ENCODE measurements at regions not wholly inside any gene's neighbourhood (a gene's known extent, or its start where the extent isn't known, plus 50 kb on each side); places are given as distances from the start of the nearest gene placed in this dataset.
"Not testable (repeated sequence)": the region's sequence is repeated elsewhere in the genome, so short reads cannot be mapped to it uniquely, and the experiment has no call there.

DNA sequence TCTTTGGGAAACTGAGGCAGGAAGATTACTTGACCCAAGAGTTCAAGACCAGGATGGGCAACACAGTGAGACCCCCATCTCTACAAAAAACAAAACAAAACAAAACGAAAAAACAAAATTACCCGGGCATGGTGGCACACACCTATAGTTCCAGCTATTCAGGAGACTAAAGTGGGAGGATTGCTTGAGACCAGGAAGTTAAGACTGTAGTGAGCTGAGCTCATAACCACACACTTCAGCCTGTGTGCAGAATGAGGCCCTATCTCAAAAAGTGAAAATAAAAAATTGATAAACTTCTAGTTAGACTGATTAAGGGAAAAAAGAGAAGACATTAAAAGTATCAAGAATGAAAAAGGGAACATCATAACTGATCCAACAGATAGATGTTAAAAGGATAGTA lies 154.0 kb downstream of the RHOU start:
- DNase-seq (ENCODE audit: low read depth in 1 of 2, low spot score in 1 of 2): no peak

DNA sequence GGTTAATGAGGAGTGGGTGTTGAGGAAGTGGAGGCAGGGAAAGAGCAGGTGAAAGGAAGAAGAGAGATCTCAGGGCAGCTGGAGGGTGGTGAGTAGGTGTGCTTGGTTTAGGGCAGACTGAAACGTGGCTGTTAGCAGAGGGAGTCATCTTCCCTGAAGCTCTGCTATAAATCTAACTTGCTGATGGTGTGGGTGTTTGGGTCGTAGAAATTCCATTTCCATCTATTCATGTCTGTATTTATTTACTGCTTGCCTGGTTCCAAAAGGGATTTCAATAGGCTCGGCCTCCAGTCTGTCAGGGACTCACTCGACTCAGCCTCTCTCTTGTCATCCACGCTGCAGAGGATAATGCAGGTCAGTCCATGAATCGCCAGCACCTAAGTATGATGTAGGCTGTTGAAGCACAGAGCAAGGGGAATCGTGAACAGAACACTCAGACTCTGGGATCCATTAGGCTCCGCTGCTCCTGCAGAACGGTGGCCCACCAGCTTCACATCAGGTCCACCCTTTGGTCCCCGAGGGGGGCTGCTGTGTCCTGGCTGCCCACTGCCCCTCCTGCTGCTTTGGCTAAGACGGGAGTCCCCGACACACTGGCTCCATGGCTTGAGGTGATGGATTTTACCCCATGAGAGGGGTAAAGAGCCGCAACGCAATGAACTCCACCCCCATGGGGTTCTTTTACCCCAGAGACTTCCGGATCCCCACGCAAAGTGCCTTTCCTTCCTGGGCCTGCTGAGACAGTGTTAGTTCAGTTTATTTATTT lies 156.2 kb downstream of the RHOU start:
- DNase-seq (ENCODE audit: low read depth in 1 of 2, low spot score in 1 of 2): no peak

DNA sequence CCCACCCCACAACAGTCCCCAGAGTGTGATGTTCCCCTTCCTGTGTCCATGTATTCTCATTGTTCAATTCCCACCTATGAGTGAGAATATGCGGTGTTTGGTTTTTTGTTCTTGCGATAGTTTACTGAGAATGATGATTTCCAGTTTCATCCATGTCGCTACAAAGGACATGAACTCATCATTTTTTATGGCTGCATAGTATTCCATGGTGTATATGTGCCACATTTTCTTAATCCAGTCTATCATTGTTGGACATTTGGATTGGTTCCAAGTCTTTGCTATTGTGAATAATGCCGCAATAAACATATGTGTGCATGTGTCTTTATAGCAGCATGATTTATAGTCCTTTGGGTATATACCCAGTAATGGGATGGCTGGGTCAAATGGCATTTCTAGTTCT lies 156.9 kb downstream of the RHOU start:
- not testable (repeated sequence) for DNase-seq (ENCODE audit: low read depth in 1 of 2, low spot score in 1 of 2)

DNA sequence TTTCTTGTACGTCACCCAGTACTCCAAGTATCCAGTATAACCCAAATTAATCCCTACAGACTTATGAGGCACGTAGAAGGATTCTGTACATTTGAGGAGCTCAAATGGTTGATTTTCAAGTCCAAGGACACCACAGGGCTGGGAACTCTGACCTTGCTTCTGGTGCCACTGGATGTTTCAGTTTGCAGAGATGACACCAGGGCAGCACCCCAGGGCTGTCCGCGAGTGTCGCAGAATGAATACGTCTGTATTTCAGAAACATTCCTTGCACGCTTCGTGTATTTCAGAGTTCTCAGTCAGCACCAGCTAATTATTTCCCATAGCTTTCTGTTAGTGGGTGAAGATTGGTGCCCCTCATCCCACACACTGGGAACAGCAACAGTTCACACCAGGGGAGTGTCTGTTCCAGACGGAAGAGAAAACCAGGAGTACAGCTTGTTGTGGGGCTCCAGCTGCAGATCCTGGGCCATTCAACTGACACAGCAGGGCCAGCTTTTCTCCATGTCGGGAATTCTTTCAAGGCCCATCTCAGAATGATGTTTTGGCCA lies 159.2 kb downstream of the RHOU start:
- DNase-seq (ENCODE audit: low read depth in 1 of 2, low spot score in 1 of 2): no peak

DNA sequence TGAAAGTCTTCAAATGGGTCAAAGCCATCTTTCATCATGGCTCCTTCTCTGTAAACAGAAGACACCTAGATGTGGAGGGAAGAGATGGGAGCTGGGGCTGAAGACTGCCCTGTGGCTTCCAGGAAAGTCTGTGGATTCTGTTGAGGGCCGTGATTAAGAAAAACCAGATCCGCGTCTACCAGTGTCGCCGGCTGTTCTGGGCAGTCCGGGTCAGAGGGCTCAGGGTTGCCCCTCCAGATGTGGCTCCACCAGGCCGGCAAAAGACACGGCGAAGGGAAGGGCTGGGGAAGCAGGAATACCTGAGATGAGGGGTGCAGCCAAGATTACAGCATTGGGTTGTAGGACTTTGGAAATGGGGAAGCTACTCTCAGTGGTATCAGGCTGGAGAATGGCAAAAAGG lies 162.6 kb downstream of the RHOU start:
- no peak for DNase-seq (ENCODE audit: low read depth in 1 of 2, low spot score in 1 of 2)

DNA sequence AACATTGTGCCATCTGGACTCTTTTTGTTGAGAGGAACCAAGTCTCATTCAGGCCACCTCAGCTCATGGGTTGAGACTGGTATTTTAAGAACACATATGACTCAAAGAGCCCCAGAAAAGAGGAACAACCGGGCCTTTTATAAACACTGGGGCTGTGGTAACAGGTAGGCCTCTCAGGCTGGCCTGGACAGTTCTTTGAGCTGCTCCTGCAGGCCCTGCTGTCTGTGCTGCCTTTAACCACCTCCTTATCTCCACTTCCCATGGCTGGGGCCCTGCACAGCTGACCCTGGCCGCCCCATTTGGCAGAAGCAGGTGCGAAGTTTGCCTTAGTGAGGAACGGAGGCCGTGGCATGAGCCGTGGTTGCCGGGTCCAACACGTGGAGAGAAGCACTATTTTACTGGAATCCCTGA lies 163.3 kb downstream of the RHOU start:
- no peak for DNase-seq (ENCODE audit: low read depth in 1 of 2, low spot score in 1 of 2)

DNA sequence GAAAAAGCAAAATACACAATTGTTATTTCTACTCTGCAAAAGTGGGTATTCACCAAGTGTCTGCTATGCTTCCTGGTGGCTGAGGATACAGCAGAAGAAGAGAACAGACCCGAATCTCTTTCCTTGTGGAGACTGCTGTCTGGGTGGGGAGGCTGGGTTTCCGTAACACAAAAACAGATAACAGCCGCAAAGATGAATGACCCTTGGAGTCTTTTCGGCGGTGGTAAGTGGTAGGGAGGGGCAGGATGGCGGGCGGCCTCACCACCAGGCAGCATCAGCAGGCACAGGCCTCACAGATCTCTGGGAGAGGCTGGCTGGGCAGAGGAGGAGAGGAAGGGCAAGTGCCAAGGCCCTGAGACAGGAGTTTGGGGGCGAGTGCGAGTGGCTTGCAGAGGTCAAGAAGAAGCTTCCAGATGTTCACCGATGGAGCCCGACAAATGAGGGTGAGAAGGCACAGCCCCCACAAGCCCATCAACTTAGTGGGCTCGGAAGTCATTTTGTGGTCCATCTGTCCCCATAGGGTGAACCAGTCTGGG lies 164.2 kb downstream of the RHOU start:
- no peak for DNase-seq (ENCODE audit: low read depth in 1 of 2, low spot score in 1 of 2)

DNA sequence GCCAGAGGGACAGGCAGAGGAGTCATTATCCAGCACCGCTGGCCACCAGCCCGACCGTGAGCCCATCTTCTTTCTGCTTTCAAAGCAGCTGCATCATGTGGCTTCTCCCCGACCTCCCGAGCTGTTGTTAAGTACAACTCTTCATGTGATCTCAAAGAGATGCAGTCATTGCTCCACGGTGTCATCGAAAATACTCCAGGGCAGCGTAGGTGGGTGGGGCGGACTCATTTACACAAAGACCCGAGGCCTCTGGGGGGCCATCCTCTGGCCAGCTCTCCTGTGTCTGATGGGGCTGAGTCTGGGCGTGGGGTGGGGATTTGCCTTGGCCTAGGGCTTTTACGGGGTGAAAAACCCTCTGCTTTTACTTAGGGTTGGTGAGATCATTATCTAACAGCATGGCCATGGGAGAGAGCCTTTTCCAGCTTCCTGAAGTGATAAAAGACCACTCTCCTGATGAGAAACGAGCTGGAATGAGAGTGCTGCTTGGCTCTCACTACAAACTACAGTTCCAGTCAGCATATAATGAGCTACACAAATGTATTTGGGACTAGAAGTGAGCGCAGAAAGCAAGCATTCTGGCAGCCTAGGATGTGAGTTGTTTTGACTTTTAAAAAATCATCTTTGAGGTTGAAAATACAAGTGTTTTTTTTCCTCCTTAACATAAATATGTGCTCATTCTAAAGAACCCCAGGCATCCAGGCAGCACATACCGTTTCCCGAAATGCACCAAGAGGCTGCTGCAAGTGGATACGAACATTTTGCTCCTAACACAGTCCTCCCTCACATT lies 165.0 kb downstream of the RHOU start:
- no peak for DNase-seq (ENCODE audit: low read depth in 1 of 2, low spot score in 1 of 2)

DNA sequence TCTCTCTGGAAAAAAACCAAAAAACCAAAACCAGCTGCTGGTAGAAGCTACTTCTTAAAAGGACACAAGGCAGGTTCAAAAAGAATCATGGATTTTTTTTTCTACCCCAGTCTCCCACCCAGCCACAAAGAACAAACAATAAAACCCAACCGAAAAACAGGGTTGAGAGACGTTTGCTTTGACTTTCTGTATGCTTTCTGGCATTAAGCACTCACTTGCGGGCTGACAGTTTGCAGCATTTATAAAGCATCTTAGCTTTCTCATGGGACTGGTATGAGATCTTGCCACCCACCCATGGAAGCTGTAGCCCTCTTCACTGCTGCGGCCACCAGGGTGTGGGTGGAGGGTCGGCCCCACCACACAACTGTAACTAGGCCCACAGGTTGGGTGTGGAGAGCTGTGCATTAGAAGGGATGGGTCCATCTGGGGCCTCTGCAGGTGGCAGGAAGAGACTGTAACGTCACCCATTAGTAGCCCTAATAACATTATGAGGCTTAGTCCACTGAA lies 165.7 kb downstream of the RHOU start:
- DNase-seq (ENCODE audit: low read depth in 1 of 2, low spot score in 1 of 2): no peak

DNA sequence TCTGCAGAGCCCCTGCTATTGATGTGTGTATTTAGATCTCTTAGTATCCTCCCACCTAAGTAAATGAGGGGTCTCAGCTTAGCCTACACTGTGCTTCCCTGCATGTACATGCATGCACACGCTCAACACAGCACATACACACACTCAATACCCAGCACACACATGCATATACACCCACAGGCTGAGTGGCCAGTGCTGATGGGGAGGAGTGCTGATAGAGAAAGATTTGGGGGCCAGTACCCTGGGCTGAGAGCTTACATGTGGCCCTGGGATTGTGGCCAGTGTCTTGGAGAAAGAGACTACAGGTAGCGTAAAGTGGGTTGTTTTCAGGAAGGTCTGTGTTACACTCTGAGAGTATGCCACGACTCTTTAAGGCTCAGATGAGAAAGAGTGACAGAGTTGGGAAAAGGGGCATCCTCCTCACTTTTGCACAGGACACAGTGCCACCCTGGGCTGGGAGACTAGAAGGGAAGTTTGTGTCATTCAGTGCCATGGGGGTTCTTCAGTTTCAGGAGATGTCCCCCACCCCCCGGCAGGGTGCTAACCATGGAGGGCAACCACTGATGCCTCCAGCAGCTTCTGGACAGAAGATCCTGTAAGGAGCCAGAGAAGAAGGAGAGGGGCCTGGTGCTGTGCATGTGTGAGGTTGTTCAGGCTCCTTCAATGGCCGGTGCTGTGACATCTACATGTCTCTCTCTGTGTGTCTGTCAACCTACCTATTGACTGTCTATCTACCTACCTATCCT lies 166.8 kb downstream of the RHOU start:
- no peak for DNase-seq (ENCODE audit: low read depth in 1 of 2, low spot score in 1 of 2)

DNA sequence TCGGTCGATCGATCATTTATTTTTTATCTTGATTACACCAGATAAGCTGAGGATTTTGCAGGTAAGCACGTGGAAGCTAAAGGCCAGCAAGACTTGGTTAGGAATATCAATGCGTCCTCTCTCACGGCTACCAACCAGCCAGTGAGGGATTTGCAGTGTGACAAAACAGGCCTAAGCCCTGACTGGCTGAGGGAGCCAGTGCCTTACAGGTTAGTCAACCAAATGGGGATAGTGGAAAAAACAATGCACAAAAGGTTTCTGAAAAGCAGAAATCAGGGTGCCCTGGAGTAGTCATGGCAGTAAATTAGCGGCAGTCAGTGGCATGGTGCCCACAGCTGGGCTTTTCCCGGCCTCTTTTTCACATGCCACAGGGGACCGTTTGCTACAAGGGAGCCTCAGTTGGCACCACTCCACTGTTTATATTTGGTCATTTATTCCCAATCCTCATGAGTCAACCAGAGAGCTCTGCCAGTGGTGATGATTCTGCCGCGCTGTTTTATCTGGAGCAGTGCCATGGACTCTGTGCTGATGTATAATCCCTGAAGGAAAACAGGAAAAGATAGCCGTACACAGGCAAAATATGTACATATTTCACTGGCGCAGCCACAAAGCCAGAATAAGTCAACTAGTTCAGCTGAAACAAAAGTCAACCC lies 167.6 kb downstream of the RHOU start:
- DNase-seq (ENCODE audit: low read depth in 1 of 2, low spot score in 1 of 2): no peak

DNA sequence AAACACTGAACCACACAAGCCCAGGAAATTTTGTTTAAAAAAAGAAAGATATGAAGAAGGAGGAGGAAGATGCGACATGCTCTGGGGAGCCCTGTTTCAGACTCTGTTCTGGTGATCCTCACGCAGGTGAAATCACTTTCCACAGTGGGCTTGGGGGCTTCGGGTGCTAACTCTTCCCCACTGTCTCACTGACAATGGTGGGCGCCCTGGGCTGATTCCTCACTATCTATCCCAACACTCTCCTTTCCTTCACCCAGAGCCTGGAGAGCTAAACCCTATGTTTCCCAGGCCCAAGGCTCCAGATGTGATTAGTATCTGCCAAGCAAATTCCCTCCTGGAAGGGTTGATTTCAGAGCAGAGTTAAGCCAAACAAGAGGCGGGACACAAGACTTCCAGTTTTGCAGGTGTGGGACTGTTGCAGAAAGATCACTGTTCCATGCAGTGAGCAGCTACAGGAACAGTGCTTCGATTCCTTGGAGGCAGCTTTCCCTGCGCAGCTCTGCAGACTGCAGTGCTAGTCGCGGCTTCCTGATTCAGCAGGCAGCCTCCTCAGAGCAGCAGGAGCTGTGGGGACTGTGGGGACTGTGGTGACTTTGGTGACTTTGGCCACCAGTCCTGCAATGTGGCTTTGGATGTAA lies 168.3 kb downstream of the RHOU start:
- no peak for DNase-seq (ENCODE audit: low read depth in 1 of 2, low spot score in 1 of 2)

DNA sequence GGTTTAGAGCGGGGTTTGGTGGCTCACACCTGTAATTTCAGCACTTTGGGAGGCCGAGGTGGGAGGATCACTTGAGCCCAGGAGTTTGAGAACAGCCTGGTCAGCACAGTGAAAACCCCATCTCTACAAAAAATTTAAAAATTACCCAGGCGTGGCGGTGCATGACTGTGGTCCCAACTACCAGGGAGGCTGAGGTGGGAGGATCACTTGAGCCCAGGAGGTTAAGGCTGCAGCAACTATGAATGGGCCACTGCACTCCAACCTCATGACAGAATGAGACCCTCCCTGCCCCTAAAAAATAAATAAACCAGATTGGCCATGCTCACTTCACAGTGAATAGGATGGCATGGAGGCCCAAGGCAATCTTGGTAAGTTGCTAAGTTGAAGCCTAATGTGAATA lies 168.9 kb downstream of the RHOU start:
- DNase-seq (ENCODE audit: low read depth in 1 of 2, low spot score in 1 of 2): no peak

DNA sequence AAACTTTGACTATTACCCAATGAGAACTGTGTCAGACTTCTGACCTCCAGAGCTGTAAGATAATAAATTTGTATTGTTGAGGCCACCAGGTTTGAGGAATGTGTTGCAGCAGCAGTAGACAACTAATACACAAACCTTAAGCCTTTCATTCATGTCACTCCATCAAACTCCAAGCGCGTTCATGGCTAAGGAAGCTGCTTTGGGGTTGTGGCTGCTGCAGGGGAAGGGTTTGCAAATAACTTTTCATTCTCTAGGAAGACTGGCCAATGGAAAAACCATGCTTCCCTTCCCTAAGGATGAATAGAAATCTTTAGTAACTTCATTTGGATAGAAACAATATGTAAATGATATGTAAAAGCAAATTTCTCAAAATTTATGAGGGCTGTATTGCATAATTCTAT lies 170.4 kb downstream of the RHOU start:
- DNase-seq (ENCODE audit: low read depth in 1 of 2, low spot score in 1 of 2): no peak

DNA sequence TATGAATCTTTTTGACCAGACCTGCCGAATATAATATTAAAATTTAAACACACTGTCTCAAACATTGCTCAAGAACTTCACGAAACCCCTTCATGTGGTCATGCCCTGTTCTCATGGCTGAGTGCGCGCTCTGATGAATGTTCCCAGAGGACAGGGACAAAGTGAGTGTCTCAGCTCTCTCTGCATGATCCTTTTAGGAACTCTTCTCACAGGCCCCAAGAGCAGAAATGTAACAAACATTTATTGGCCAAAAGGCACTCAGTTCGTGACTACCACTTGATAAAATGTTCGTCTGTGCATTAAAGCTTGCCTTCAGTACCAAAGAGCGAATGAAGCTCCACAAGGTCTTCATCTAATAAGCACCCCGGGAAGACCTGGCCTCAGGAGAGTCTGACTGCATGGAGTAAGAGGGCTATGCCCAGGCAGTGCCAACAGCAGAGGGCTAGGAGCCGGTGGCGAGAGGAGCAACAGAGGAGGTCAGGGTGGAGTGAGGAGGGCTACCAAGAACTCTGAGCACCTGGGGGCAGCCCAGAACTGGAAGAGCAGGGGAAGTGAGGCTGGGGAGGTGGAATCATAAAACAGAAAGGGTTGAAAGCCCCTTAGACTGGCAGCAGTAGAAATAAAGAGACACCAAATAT lies 171.1 kb downstream of the RHOU start:
- DNase-seq (ENCODE audit: low read depth in 1 of 2, low spot score in 1 of 2): no peak

DNA sequence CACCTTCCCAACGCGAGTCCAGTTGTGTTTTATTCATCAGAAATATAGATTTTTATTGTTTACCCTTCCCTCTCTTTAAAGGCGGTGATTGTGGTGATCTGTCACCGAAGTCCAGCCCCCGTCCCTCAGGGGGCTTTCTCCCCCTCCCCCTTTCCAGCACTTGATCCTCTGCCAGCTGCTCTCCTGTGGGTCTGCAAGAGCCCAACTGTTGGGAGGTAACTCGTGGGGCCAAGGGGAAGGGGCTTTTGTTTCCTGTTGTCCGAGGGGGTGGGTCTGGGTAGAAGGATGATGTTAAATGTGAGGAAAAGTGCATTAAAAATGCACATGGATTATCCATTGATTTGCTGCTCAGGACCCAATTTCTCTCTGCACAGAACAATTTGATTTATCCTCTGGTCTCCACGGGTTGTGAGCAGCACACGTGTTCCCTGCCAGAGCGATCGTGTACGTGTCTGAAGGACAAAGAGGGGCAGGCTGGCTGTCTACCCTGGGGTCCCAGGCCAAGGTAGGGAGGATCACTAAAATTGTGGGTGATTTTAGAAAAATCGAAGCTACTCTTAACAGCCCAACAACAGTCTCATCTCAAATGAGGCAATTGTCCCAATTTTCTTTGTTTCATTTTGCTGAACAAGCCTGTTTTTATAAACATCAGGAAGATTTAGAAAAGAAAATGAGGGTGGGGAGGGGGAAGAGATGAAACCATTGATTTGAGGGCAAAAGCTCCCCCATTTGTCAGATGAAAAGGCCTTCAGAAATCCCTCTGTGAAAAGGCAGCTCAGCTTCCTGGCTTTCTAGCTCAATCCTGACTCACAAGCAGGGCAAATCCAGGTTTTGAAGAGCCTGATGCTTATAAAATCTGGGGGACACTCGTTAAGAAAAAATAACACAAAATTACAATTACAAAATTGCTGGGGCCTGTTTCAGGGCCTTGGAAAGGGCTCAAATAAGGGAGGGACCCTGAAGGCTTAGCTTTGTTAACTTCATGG lies 176.2 kb downstream of the RHOU start:
- DNase-seq (ENCODE audit: low read depth in 1 of 2, low spot score in 1 of 2): no peak

DNA sequence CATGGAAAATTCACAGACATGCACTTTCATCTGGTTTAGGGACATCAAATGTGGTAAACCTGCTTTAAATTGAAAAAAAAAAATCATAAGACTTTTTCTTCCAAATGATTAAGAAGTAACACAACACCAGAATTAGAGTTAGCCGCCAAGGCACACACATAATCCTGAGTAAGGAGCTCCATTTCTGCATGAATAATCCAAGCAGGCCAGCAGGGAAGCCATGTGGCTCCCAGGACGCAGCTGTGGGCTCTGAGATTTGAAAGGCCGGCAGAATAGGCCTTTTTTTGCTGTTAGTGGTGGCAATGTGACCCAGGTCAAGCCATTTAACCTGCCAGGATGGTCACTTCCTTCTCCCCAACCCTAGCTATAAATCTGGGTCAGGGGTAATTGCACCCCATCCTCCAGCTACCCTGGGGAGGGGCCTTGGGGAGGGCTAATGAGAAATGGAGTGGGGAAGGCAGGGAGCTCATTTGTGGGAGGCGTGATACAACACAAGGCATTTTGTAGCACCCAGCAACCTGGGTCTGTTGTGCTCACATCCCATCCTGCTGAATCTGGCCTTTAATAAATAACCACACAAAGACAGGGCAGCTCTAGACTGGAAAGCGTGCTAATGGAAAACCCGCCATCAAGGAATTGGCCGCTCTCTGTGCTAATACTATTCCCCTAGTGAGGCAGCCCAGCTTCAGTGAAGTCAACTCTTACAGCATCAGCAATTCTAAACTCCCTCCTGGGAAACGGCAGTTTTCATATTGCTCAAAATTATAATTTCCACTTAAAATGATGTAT lies 178.5 kb downstream of the RHOU start:
- no peak for DNase-seq (ENCODE audit: low read depth in 1 of 2, low spot score in 1 of 2)

DNA sequence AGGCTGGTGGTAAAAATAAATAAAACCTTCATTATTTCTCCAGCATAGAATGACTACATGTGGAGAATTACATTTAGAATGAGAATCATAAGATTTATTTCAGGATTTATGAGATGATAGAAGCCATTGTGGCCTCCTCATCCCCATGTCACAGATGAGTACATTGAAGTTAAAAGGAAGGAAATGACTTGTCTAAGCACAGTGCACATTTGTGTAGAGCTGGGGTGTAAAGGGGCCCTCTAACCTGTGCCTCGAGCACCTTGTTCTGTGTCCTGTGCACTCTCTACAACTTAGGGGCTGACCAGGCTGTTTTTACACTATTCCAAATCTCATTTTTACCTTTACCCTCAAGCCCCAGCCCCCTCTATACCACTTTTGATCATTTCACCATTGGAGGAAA lies 179.4 kb downstream of the RHOU start:
- no peak for DNase-seq (ENCODE audit: low read depth in 1 of 2, low spot score in 1 of 2)
